ENCODE measurements at regions not wholly inside any gene's neighbourhood (a gene's known extent, or its start where the extent isn't known, plus 50 kb on each side); places are given as distances from the start of the nearest gene placed in this dataset.

GRCh38 chr2:129101186-129101585, 782.5 kb upstream of the HS6ST1 start:
- TF ChIP-seq CTCF (IDR thresholded peaks at IDR 0.05) (no peak), POLR2A (IDR thresholded peaks at IDR 0.05) (no peak)
